Naive thymus-derived CD4-positive, alpha-beta T cell (primary cell): ENCODE measurements at regions not wholly inside any gene's neighbourhood (a gene's known extent, or its start where the extent isn't known, plus 50 kb on each side); places are given as distances from the start of the nearest gene placed in this dataset.

Source experiments
- ATAC-seq: fragments of 150-1000 bp; cut with Tn5 transposase; 2 replicates; pipeline ENCODE4 v1.10.0; 2021; ENCODE audit warnings: mild to moderate bottlenecking, moderate library complexity
- CTCF ChIA-PET: fragments of 350-600 bp; sonication (Branson Sonifier 250); formaldehyde crosslinking; loops from one replicate; lab custom pipeline; 2021; ENCODE audit warnings: antibody characterized with exemption; lab: Charles Lee
- POLR2A ChIA-PET: fragments of 350-600 bp; sonication (Branson Sonifier 250); formaldehyde crosslinking; loops from one replicate; lab custom pipeline; 2021; ENCODE audit warnings: antibody characterized with exemption, inconsistent platforms; lab: Charles Lee
- DNase-seq, 9 donors: peaks; one replicate each; pipeline versions ENCODE4 v3.0.0 to v3.0.0-alpha.2; 2020 to 2022; ENCODE audit warnings: mixed read lengths in 1 of 9
- H3K27ac ChIP-seq: one replicate; pipeline ENCODE4 v1.7.0; 2013; ENCODE audit warnings: mild to moderate bottlenecking, low read depth, low read length, moderate library complexity
- H3K27me3 ChIP-seq, 2 donors: one replicate each; pipeline ENCODE4 v1.7.0; 2013; ENCODE audit warnings: low read length in 2 of 2, mild to moderate bottlenecking in 2 of 2, moderate library complexity in 2 of 2; ENCODE audit not compliant: control insufficient read depth in 2 of 2, insufficient read depth in 2 of 2
- H3K36me3 ChIP-seq, 3 experiments: 1 replicate in 2 of 3; 2 replicates in 1 of 3; pipeline ENCODE4 v1.7.0; 2013; ENCODE audit warnings: low read length in 3 of 3, mild to moderate bottlenecking in 3 of 3, moderate library complexity in 1 of 3; ENCODE audit not compliant: insufficient read depth in 3 of 3, control insufficient read depth in 2 of 3
- H3K4me1 ChIP-seq, 2 donors: one replicate each; pipeline ENCODE4 v1.7.0; 2013; ENCODE audit warnings: low read length in 2 of 2, mild to moderate bottlenecking in 2 of 2, moderate library complexity in 1 of 2; ENCODE audit not compliant: control insufficient read depth in 2 of 2, insufficient read depth in 2 of 2
- H3K4me3 ChIP-seq: 2 replicates; pipeline ENCODE4 v1.7.0; 2013; ENCODE audit warnings: mild to moderate bottlenecking, low read length
- H3K9me3 ChIP-seq, 3 experiments: 1 replicate in 2 of 3; 2 replicates in 1 of 3; pipeline ENCODE4 v1.7.0; 2013; ENCODE audit warnings: low read length in 3 of 3; ENCODE audit not compliant: control insufficient read depth in 2 of 3
- H3K27ac Mint-ChIP-seq, 9 donors: one replicate each; pipeline ENCODE4 v1.8.0; 2020 to 2022; ENCODE audit warnings: mixed read lengths in 9 of 9, mild to moderate bottlenecking in 8 of 9, moderate library complexity in 5 of 9, inconsistent platforms in 2 of 9
- H3K27me3 Mint-ChIP-seq, 5 donors: one replicate each; pipeline ENCODE4 v1.8.0; 2021 to 2022; ENCODE audit warnings: mixed read lengths in 5 of 5, mild to moderate bottlenecking in 1 of 5
- H3K36me3 Mint-ChIP-seq, 5 donors: one replicate each; pipeline ENCODE4 v1.8.0; 2020 to 2022; ENCODE audit warnings: mixed read lengths in 5 of 5, mild to moderate bottlenecking in 3 of 5, inconsistent platforms in 1 of 5
- H3K4me1 Mint-ChIP-seq, 7 donors: one replicate each; pipeline ENCODE4 v1.8.0; 2020 to 2022; ENCODE audit warnings: mixed read lengths in 7 of 7, mild to moderate bottlenecking in 3 of 7, inconsistent platforms in 1 of 7
- H3K4me3 Mint-ChIP-seq, 10 donors: one replicate each; pipeline ENCODE4 v1.8.0; 2020 to 2022; ENCODE audit warnings: mild to moderate bottlenecking in 10 of 10, mixed read lengths in 10 of 10, moderate library complexity in 6 of 10, inconsistent platforms in 2 of 10
- H3K9me3 Mint-ChIP-seq, 11 donors: one replicate each; pipeline ENCODE4 v1.8.0; 2020 to 2022; ENCODE audit warnings: mixed read lengths in 11 of 11, mild to moderate bottlenecking in 4 of 11, inconsistent platforms in 1 of 11, moderate library complexity in 1 of 11
- intact Hi-C, 2 donors: fragments of 100-400 bp; cut with micrococcal nuclease; formaldehyde crosslinking; loops; one replicate each; pipeline ENCODE4 v1.15.1; 2023

DNA sequence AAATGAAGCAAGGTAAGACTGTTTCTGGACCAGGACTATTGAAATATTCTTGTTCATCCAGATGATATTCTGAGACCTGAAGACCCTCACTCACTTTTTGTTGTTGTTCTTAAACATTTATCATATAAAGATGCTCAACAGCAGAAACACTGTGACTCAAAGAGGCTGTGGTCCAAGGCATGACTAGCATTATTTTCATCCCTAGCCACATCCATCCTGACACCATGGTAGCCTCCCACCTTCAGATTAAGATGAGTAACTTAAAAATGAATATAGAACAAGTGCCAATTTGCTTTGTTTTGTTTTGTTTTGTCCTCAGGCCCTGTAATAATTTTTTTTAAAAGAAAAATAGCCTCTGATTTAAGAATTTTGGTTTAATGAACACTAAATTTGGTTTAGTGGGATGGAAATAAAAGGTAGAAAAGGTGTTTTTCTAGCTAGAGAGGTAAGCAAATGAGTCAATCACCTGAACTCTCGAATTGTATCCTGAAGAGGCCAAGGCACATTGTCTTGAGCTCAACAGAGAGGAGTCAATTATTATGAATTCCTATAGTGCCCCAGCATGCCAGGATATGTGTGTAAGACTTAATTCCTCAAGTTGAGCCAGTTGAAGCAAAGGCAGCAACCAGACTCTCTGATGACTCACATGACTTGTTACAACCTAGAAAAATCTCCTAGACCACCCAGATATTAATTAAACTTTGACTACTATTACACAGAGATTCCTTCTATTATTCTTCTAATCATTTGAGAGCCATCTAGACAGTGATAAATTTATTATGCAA is 380.1 kb upstream of the TUSC1 start:
- ChIA-PET CTCF (no interaction called here), POLR2A (no interaction called here)
- Histone ChIP-seq H3K9me3 (peaks cover 0 to 4% (median 0%) of the 10 kb centered on the region in 3 experiments), H3K36me3 (no peaks in the 10 kb centered on the region), H3K4me1 (no peaks in the 10 kb centered on the region), H3K4me3 (no peak overlapping the region), H3K27me3 (no peaks in the 10 kb centered on the region), H3K27ac (no peak overlapping the region)
- H3K9me3 Mint-ChIP-seq = peaks cover 0 to 18% (median 9%) of the 10 kb centered on the region in 11 donors
- H3K27me3 Mint-ChIP-seq = no peaks in the 10 kb centered on the region
- no peaks in the 10 kb centered on the region for H3K36me3 Mint-ChIP-seq
- no peaks in the 10 kb centered on the region for H3K4me1 Mint-ChIP-seq
- H3K4me3 Mint-ChIP-seq = no peak overlapping the region
- H3K27ac Mint-ChIP-seq = no peak overlapping the region
- no peak for ATAC-seq
- intact Hi-C loops = no loop called here
- no peak for DNase-seq

DNA sequence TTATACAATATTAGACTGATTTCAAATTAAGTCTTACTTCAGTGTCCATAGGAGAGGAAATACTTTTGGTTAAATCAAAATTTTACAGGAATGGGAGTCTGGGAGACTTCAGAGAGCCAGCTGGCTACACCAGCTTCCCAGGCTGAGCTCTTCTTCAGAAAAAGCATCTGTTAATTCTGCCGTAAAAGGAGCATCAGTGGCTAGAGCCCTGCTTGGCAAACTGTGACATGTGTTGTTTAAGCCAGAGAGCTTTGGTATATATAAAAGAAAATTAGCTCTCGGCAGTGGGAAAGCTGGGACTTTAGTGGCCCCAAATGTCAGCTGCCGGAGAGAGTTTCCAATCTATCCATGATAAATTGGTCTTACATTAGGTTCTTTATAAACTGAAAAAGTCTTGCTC is 378.8 kb upstream of the TUSC1 start:
- intact Hi-C loops = no loop called here

DNA sequence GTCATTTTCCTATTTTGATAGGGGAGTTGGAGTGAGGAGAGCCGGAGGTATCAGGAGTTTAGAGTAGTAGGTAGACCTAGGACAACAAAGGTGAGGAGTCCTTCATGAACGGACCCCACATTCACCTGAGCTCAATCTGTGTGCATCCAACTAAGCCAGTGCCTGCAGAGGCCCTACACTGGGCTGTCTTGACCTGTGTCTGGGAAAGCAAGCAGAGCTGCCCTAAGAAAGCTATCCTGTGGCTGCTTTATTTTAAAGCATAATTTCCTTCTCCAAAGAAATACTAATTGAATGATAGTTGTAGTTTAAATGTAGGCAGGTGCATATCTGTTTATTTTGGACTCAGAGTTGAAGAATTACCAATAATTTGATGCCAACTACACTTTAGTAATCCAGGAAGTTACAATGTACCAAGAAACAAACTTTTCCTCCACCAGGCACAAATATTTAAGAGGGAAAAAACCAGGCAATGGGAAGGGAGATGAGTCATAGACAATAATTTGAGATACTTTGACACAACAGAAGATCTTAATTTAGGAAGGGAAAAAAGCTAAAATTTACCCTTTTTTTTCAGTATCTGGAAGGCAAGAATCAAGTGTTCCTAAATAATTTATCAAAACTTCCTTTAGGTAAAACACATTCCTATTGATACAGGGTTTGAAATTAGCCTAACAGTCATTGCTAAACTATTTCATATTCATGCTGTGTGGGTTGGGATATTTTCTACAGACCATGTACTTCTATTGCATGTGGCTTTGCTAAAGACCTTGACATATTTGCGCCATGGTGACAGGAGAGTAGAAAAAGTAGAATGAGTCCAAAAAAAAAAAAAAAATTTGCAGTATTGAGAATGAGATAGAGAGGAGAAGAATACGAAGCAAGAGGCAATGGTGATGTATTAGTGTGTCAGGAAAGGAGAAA is 376.6 kb upstream of the TUSC1 start:
- no peaks in the 10 kb centered on the region for H3K9me3 ChIP-seq
- Mint-ChIP-seq H3K4me3 (no peak overlapping the region), H3K27me3 (no peaks in the 10 kb centered on the region), H3K4me1 (no peaks in the 10 kb centered on the region), H3K36me3 (no peaks in the 10 kb centered on the region), H3K9me3 (peaks cover 5 to 23% (median 12%) of the 10 kb centered on the region in 11 donors), H3K27ac (no peak overlapping the region)
- no peaks in the 10 kb centered on the region for H3K27me3 ChIP-seq
- no peak overlapping the region for H3K4me3 ChIP-seq
- CTCF ChIA-PET = no interaction called here
- no peak overlapping the region for H3K27ac ChIP-seq
- no peaks in the 10 kb centered on the region for H3K36me3 ChIP-seq
- no peaks in the 10 kb centered on the region for H3K4me1 ChIP-seq
- ATAC-seq = no peak
- intact Hi-C loops = no loop called here
- POLR2A ChIA-PET = no interaction called here
- no peak for DNase-seq

More for the DNA sequence above, 378.8 kb upstream of the TUSC1 start:
- no peak overlapping the region for H3K4me3 Mint-ChIP-seq
- no peaks in the 10 kb centered on the region for H3K27me3 ChIP-seq
- ChIA-PET CTCF (no interaction called here), POLR2A (no interaction called here)
- no peak overlapping the region for H3K27ac ChIP-seq
- H3K27me3 Mint-ChIP-seq = no peaks in the 10 kb centered on the region
- no peak overlapping the region for H3K4me3 ChIP-seq
- no peak for ATAC-seq
- no peak overlapping the region for H3K27ac Mint-ChIP-seq
- H3K36me3 ChIP-seq = no peaks in the 10 kb centered on the region
- H3K9me3 Mint-ChIP-seq = peaks cover 0 to 18% (median 11%) of the 10 kb centered on the region in 11 donors
- H3K4me1 Mint-ChIP-seq = no peaks in the 10 kb centered on the region
- H3K9me3 ChIP-seq = no peaks in the 10 kb centered on the region
- DNase-seq = no peak
- no peaks in the 10 kb centered on the region for H3K36me3 Mint-ChIP-seq
- H3K4me1 ChIP-seq = no peaks in the 10 kb centered on the region

DNA sequence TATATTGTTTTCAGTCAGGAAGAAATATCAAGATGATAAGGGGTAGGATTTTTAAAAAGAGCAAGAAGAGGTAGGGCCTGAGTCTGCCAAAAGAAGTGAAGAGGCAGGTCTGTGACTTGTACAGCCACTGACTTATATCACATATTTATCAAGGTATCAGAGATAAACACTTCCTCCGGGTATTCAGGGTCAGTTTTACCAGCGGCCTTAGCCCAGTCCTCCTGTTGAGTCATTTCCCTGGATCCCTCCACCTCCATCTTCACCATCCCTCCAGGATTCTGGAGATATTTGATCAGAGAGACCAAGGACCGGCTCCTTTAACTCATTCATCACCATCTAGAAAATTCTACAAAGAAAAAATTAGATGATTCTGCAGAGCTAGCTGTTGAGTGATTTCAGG is 375.7 kb upstream of the TUSC1 start:
- ChIA-PET POLR2A (no interaction called here), CTCF (no interaction called here)
- Histone ChIP-seq H3K4me1 (no peaks in the 10 kb centered on the region), H3K36me3 (no peaks in the 10 kb centered on the region), H3K27me3 (no peaks in the 10 kb centered on the region), H3K9me3 (no peaks in the 10 kb centered on the region), H3K4me3 (no peak overlapping the region), H3K27ac (no peak overlapping the region)
- intact Hi-C loops = no loop called here
- DNase-seq = no peak
- H3K27ac Mint-ChIP-seq = no peak overlapping the region
- ATAC-seq = no peak
- H3K36me3 Mint-ChIP-seq = no peaks in the 10 kb centered on the region
- H3K27me3 Mint-ChIP-seq = no peaks in the 10 kb centered on the region
- no peak overlapping the region for H3K4me3 Mint-ChIP-seq
- no peaks in the 10 kb centered on the region for H3K4me1 Mint-ChIP-seq
- peaks cover 3 to 31% (median 12%) of the 10 kb centered on the region in 11 donors for H3K9me3 Mint-ChIP-seq

DNA sequence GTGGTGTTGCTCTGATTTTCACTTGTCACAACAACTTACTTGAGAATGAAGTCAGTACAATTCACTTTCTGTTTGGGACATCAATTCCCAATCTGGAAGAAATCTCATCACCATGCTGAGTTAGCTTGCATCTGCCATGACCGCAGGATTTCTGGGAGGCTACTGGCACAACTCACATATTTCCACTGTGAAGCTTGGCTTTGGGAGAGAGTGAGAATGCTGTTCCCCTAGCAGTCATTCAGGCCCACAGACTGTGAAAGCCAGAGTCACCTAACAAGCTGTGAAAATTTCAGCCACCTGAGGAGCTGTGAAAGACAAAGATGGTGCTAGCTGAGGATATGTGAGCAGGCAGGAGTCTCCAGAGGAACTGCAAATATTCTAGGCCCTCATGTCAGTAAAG is 365.2 kb upstream of the TUSC1 start:
- ATAC-seq (no peak), DNase-seq (no peak)
- Mint-ChIP-seq H3K4me1 (no peaks in the 10 kb centered on the region), H3K36me3 (no peaks in the 10 kb centered on the region), H3K9me3 (peaks cover 0 to 38% (median 10%) of the 10 kb centered on the region in 11 donors), H3K27ac (no peak overlapping the region), H3K27me3 (no peaks in the 10 kb centered on the region), H3K4me3 (no peak overlapping the region)
- Histone ChIP-seq H3K27ac (no peak overlapping the region), H3K27me3 (no peaks in the 10 kb centered on the region), H3K4me1 (no peaks in the 10 kb centered on the region), H3K36me3 (no peaks in the 10 kb centered on the region), H3K9me3 (peaks cover 0 to 4% (median 0%) of the 10 kb centered on the region in 3 experiments), H3K4me3 (no peak overlapping the region)
- ChIA-PET POLR2A (no interaction called here), CTCF (no interaction called here)
- intact Hi-C loops = no loop called here

DNA sequence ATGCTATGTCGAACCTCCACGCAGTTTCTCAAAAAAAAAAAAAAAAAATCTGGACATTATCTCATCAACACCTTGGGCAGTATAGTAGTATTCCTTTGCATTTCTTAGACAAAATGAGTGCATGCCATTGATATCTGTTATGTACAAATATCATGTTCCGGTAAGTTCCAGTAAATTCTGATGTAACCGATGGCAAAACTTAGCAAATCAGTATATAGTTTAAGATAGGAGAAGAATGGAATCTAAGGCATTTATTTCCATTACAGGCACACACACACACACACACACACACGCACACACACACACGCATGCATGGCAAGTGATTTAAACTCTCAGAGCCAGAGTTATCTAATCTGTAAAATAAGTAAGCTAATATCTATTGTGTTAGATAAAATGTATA is 356.5 kb upstream of the TUSC1 start:
- no peaks in the 10 kb centered on the region for H3K36me3 ChIP-seq
- Mint-ChIP-seq H3K27ac (no peak overlapping the region), H3K36me3 (no peaks in the 10 kb centered on the region), H3K27me3 (no peaks in the 10 kb centered on the region), H3K4me1 (no peaks in the 10 kb centered on the region), H3K9me3 (peaks cover 0 to 23% (median 7%) of the 10 kb centered on the region in 11 donors), H3K4me3 (no peak overlapping the region)
- no peaks in the 10 kb centered on the region for H3K4me1 ChIP-seq
- ATAC-seq (no peak), DNase-seq (no peak)
- H3K27me3 ChIP-seq = no peaks in the 10 kb centered on the region
- intact Hi-C loops = no loop called here
- no peak overlapping the region for H3K4me3 ChIP-seq
- POLR2A ChIA-PET = no interaction called here
- H3K9me3 ChIP-seq = peaks cover 0 to 4% (median 0%) of the 10 kb centered on the region in 3 experiments
- no peak overlapping the region for H3K27ac ChIP-seq
- CTCF ChIA-PET = interaction anchor here (0.7 kb wide), 1 partner anchor 54 kb away, joined by 6 read pairs; no protein-coding TSS in a partner anchor
